ENCODE measurements at regions not wholly inside any gene's neighbourhood (a gene's known extent, or its start where the extent isn't known, plus 50 kb on each side); places are given as distances from the start of the nearest gene placed in this dataset.

GRCh38 chr10:23694921-23695824 is 256.3 kb downstream of the OTUD1 start:
- TF ChIP-seq CTCF (IDR thresholded peaks at IDR 0.05) = no peak
- Histone ChIP-seq H3K4me3 (peak overlapping the region; percentile 60), H3K27ac (no peak overlapping the region)
- DNase-seq (ENCODE audit: low spot score) = no peak

- TF ChIP-seq CTCF (IDR thresholded peaks at IDR 0.05) = no peak
- no peak for DNase-seq (ENCODE audit: low spot score)
- Histone ChIP-seq H3K4me3 (peak overlapping the region; percentile 5), H3K27ac (no peak overlapping the region)
Measured at GRCh38 chr10:23695825-23696420, 257.0 kb downstream of the OTUD1 start.

GRCh38 chr10:23696476-23696875 is 257.6 kb downstream of the OTUD1 start:
- TF ChIP-seq CTCF (IDR thresholded peaks at IDR 0.05) = no peak
- Histone ChIP-seq H3K4me3 (no peak overlapping the region), H3K27ac (no peak overlapping the region)
- no peak for DNase-seq (ENCODE audit: low spot score)

- H3K27ac ChIP-seq = no peak overlapping the region
- H3K4me3 ChIP-seq = no peak overlapping the region
- TF ChIP-seq CTCF (IDR thresholded peaks at IDR 0.05) = no peak
- no peak for DNase-seq (ENCODE audit: low spot score)
Measured at GRCh38 chr10:23702977-23703414, 264.1 kb downstream of the OTUD1 start.

GRCh38 chr10:23715363-23715762 is 276.5 kb downstream of the OTUD1 start:
- no peak overlapping the region for H3K27ac ChIP-seq
- no peak for DNase-seq (ENCODE audit: low spot score)
- no peak for TF ChIP-seq CTCF (IDR thresholded peaks at IDR 0.05)
- no peak overlapping the region for H3K4me3 ChIP-seq

GRCh38 chr10:23717913-23718312 is 279.0 kb downstream of the OTUD1 start:
- TF ChIP-seq CTCF (IDR thresholded peaks at IDR 0.05) = no peak
- DNase-seq (ENCODE audit: low spot score) = no peak

GRCh38 chr10:23718946-23719345 is 280.1 kb downstream of the OTUD1 start:
- no peak for DNase-seq (ENCODE audit: low spot score)
- TF ChIP-seq CTCF (IDR thresholded peaks at IDR 0.05) = no peak
- H3K4me3 ChIP-seq = no peak overlapping the region
- H3K27ac ChIP-seq = no peak overlapping the region

More at GRCh38 chr10:23717913-23718312, 279.0 kb downstream of the OTUD1 start:
- Histone ChIP-seq H3K27ac (no peak overlapping the region), H3K4me3 (no peak overlapping the region)

All from coronary artery (tissue), 2 donors.